B cell (primary cell): ENCODE measurements at regions not wholly inside any gene's neighbourhood (a gene's known extent, or its start where the extent isn't known, plus 50 kb on each side); places are given as distances from the start of the nearest gene placed in this dataset.

Source experiments
- ATAC-seq: fragments of 200-7000 bp; cut with Tn5 transposase; one replicate; pipeline ENCODE4 v1.10.0; 2021; ENCODE audit warnings: low read depth, mild to moderate bottlenecking, moderate number of reproducible peaks, moderate library complexity
- CTCF ChIA-PET: fragments of 350-600 bp; sonication (Branson Sonifier 250); formaldehyde crosslinking; loops from one replicate; lab custom pipeline; 2021; ENCODE audit warnings: antibody characterized with exemption, inconsistent platforms; lab: Charles Lee
- POLR2A ChIA-PET: fragments of 350-600 bp; sonication (Branson Sonifier 250); formaldehyde crosslinking; loops from one replicate; lab custom pipeline; 2021; ENCODE audit warnings: antibody characterized with exemption; lab: Charles Lee
- DNase-seq: peaks from one replicate; pipeline ENCODE4 v3.0.0; 2013
- H2AFZ ChIP-seq: 2 replicates; pipeline ENCODE4 v1.6.1; 2012; ENCODE audit warnings: mild to moderate bottlenecking, low read depth, low read length; ENCODE audit not compliant: insufficient read depth, poor library complexity, severe bottlenecking
- H3K27ac ChIP-seq, 2 donors: 1 replicate in 1 of 2; 2 replicates in 1 of 2; pipeline ENCODE4 v1.5.1; 2012 to 2013; ENCODE audit warnings: low read length in 2 of 2, mild to moderate bottlenecking in 2 of 2, moderate library complexity in 1 of 2
- H3K27me3 ChIP-seq, 4 experiments: fragments of 200-600 bp in 1 of 4; sonication (generic) in 1 of 4; replicated peaks in 1 of 4; 1 replicate in 2 of 4; 2 replicates in 2 of 4; pipeline versions ENCODE4 v1.6.1 to v1.7.0; 2013 to 2016; ENCODE audit warnings: low read length in 3 of 4, mild to moderate bottlenecking in 2 of 4, mixed read lengths in 1 of 4, moderate library complexity in 1 of 4; ENCODE audit not compliant: insufficient read depth in 4 of 4, control insufficient read depth in 3 of 4; ENCODE audit errors: control extremely low read depth in 1 of 4
- H3K36me3 ChIP-seq, 2 experiments: replicated peaks in 1 of 2; 1 replicate in 1 of 2; 2 replicates in 1 of 2; pipeline versions ENCODE4 v1.6.1 to v1.7.1; 2013; ENCODE audit warnings: low read length in 1 of 2; ENCODE audit not compliant: insufficient read depth in 2 of 2, control insufficient read depth in 1 of 2; ENCODE audit errors: control extremely low read depth in 1 of 2, extremely low read depth in 1 of 2
- H3K4me1 ChIP-seq, 2 donors: fragments of 200-600 bp in 1 of 2; sonication (generic) in 1 of 2; 1 replicate in 1 of 2; 2 replicates in 1 of 2; pipeline versions ENCODE4 v1.5.1 to v1.6.1; 2013 to 2017; ENCODE audit warnings: low read length in 2 of 2; ENCODE audit not compliant: control insufficient read depth in 2 of 2, insufficient read depth in 2 of 2
- H3K4me2 ChIP-seq: replicated peaks from 2 replicates; pipeline ENCODE3; 2012; ENCODE audit warnings: mild to moderate bottlenecking, low read depth, low read length; ENCODE audit not compliant: poor library complexity, severe bottlenecking
- H3K4me3 ChIP-seq, 5 experiments: fragments of 200-600 bp in 1 of 5; sonication (generic) in 1 of 5; 1 replicate in 3 of 5; 2 replicates in 2 of 5; pipeline versions ENCODE4 v1.5.1 to v1.7.0; 2011 to 2016; ENCODE audit warnings: low read length in 4 of 5, mild to moderate bottlenecking in 4 of 5, low read depth in 2 of 5, control low read depth in 1 of 5, moderate library complexity in 1 of 5; ENCODE audit not compliant: insufficient read depth in 1 of 5; ENCODE audit errors: control extremely low read depth in 1 of 5, extremely low read depth in 1 of 5
- H3K79me2 ChIP-seq: fragments of 200-600 bp; sonication (generic); one replicate; pipeline ENCODE4 v1.6.0; 2016; ENCODE audit warnings: low read length; ENCODE audit not compliant: control insufficient read depth, insufficient read depth
- H3K9ac ChIP-seq: fragments of 200-600 bp; sonication (generic); 2 replicates; pipeline ENCODE4 v1.6.1; 2017; ENCODE audit warnings: mild to moderate bottlenecking, low read length, moderate library complexity
- H3K9me3 ChIP-seq, 3 donors: one replicate each; pipeline versions ENCODE4 v1.6.1 to v1.7.1; 2013; ENCODE audit warnings: low read length in 2 of 3; ENCODE audit not compliant: control insufficient read depth in 2 of 3, insufficient read depth in 1 of 3; ENCODE audit errors: control extremely low read depth in 1 of 3
- H4K20me1 ChIP-seq: 2 replicates; pipeline ENCODE4 v1.6.0; 2012; ENCODE audit warnings: mild to moderate bottlenecking, low read length; ENCODE audit not compliant: insufficient read depth, control insufficient read depth, poor library complexity, severe bottlenecking
- H3K27ac Mint-ChIP-seq: one replicate; pipeline ENCODE4 v1.8.0; 2021; ENCODE audit warnings: mixed read lengths
- H3K27me3 Mint-ChIP-seq: one replicate; pipeline ENCODE4 v1.8.0; 2021; ENCODE audit warnings: mixed read lengths
- H3K4me1 Mint-ChIP-seq: one replicate; pipeline ENCODE4 v1.8.0; 2021; ENCODE audit warnings: mixed read lengths
- H3K4me3 Mint-ChIP-seq: one replicate; pipeline ENCODE4 v1.8.0; 2021; ENCODE audit warnings: mixed read lengths
- H3K9me3 Mint-ChIP-seq: one replicate; pipeline ENCODE4 v1.8.0; 2022; ENCODE audit warnings: mixed read lengths; ENCODE audit not compliant: insufficient read depth
- CTCF ChIP-seq: fragments of 200-600 bp; IDR thresholded peaks from one replicate; pipeline ENCODE4 v1.8.0; 2022; ENCODE audit warnings: antibody characterized with exemption, mild to moderate bottlenecking
- EZH2 ChIP-seq: IDR thresholded peaks from 2 replicates; pipeline ENCODE4 v1.6.1; 2012; ENCODE audit warnings: borderline replicate concordance, low read depth, mild to moderate bottlenecking, moderate library complexity, low read length; ENCODE audit not compliant: insufficient read depth, poor library complexity, severe bottlenecking
- WGBS: methylation state at CpG from one replicate; pipeline ENCODE4 v1.1.5; 2013; ENCODE audit warnings: missing lambda C conversion rate; ENCODE audit not compliant: insufficient coverage; 5-methylcytosine and 5-hydroxymethylcytosine counted together
- intact Hi-C: fragments of 100-400 bp; cut with micrococcal nuclease; formaldehyde crosslinking; loops from one replicate; pipeline ENCODE4 v1.10.0; 2022

GRCh38 chr2:228522977-228523376 is 341.5 kb upstream of the SPHKAP start:
- H3K9me3 ChIP-seq, result peaks cover 0 to 3% (median 0%) of the 10 kb centered on the region in 3 donors
- no peak overlapping the region for H3K27ac Mint-ChIP-seq
- no peaks in the 10 kb centered on the region for H4K20me1 ChIP-seq
- peaks cover 3% of the 10 kb centered on the region for H3K9me3 Mint-ChIP-seq
- H3K27ac ChIP-seq, result no peak overlapping the region
- H2AFZ ChIP-seq, result no peak overlapping the region
- H3K9ac ChIP-seq, result no peak overlapping the region
- DNase-seq (no peak), ATAC-seq (no peak)
- H3K4me1 ChIP-seq, result no peaks in the 10 kb centered on the region
- no peaks in the 10 kb centered on the region for H3K79me2 ChIP-seq
- H3K4me1 Mint-ChIP-seq, result no peaks in the 10 kb centered on the region
- no peaks in the 10 kb centered on the region for H3K27me3 Mint-ChIP-seq
- CTCF ChIA-PET, result no interaction called here
- no peak overlapping the region for H3K4me2 ChIP-seq
- TF ChIP-seq EZH2, result no peak
- no peak for TF ChIP-seq CTCF
- WGBS, result no CpG with 5 or more reads among the region's 3 CpGs
- POLR2A ChIA-PET, result no interaction called here
- H3K4me3 Mint-ChIP-seq, result no peak overlapping the region
- no peaks in the 10 kb centered on the region for H3K36me3 ChIP-seq
- H3K27me3 ChIP-seq, result no peaks in the 10 kb centered on the region
- intact Hi-C loops, result no loop called here
- H3K4me3 ChIP-seq, result no peak overlapping the region

- WGBS, result 100% methylated on average over 1 of the region's 2 CpGs
- Histone ChIP-seq H3K9ac (no peak overlapping the region), H3K27ac (no peak overlapping the region), H3K4me2 (no peak overlapping the region), H3K36me3 (no peaks in the 10 kb centered on the region), H3K9me3 (no peaks in the 10 kb centered on the region), H3K79me2 (no peaks in the 10 kb centered on the region), H4K20me1 (no peaks in the 10 kb centered on the region), H3K4me3 (no peak overlapping the region), H3K4me1 (no peaks in the 10 kb centered on the region), H3K27me3 (no peaks in the 10 kb centered on the region), H2AFZ (no peak overlapping the region)
- POLR2A ChIA-PET, result no interaction called here
- intact Hi-C loops, result no loop called here
- CTCF ChIA-PET, result no interaction called here
- no peak for TF ChIP-seq EZH2
- no peak for TF ChIP-seq CTCF
- Mint-ChIP-seq H3K27me3 (no peaks in the 10 kb centered on the region), H3K27ac (no peak overlapping the region), H3K4me3 (no peak overlapping the region), H3K9me3 (peaks cover 3% of the 10 kb centered on the region), H3K4me1 (no peaks in the 10 kb centered on the region)
- no peak for DNase-seq
- no peak for ATAC-seq
Observed at GRCh38 chr2:228522276-228522675, 340.8 kb upstream of the SPHKAP start.
